ENCODE measurements at regions not wholly inside any gene's neighbourhood (a gene's known extent, or its start where the extent isn't known, plus 50 kb on each side); places are given as distances from the start of the nearest gene placed in this dataset.
"Not testable (repeated sequence)": the region's sequence is repeated elsewhere in the genome, so short reads cannot be mapped to it uniquely, and the experiment has no call there.

DNA sequence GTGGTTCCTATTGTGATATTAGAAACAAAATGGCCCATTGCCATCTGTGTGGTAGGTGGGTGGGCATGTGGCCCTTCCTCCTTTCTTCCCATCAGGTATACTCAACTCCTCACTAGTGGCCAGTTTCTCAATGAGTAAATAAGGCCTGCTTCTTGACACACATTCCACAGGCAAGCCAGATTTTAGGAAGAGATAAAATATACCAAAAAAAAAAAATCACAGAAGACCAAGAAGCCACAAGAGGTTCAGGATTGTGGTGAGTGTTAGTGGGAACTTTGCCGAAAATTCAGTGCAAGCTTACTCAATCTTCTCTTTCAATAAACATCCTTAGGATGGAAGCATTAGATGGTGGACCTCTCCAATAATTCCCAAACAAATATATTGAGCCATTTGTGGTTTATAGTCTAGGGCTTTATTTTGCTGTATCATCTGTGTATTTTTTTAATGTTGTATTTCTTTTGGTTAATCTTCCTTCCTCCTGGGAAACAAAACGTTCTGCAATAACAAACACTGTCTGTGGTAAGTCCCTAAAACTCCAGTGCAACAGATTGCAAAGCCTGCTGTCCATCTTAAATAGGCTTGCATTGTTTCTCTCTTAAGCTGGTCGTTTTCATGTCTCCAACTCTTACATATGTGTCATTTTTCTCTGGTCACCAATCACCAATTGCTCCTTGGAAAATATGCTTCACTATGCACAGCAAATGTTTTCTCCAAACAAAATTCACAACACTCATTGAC is 289.9 kb upstream of the KITLG start:
- DNase-seq: no peak

DNA sequence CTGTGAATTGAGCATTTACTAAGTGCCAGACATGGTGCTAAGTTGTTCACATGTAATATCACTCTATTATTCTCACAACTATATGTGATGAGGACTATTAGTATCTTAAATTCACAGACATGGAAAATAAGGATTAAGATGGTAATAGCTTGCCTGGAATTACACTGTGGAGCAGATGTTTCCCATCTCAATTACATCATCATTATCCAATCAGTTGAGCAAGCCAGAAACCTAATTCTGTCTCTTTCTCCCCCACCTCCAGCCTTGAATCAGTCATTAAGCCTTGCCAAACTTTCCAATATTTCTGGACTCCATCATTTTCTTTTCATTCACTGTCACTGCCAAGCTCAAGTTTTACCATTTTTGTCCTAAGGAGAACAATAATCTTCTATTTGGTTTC is 287.8 kb upstream of the KITLG start:
- no peak for DNase-seq

DNA sequence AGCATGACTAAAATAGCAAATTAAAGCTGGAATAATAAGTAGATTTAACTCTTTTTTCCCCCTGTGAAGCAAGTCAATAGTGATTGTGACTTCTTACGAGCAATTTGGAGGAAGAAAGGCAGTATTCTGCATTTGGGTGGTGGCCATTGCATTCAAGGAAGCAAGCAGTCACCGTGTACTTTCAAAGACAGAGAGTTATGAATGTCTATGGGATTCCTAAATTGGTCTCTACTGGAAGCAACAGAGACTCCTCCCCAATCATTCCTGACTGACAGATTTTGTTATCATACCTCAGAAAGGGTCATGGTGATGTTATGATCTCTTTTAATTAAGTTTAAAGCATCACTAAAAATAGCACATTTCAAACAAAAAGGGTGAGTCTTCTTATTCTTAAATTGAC is 287.2 kb upstream of the KITLG start:
- DNase-seq: no peak

DNA sequence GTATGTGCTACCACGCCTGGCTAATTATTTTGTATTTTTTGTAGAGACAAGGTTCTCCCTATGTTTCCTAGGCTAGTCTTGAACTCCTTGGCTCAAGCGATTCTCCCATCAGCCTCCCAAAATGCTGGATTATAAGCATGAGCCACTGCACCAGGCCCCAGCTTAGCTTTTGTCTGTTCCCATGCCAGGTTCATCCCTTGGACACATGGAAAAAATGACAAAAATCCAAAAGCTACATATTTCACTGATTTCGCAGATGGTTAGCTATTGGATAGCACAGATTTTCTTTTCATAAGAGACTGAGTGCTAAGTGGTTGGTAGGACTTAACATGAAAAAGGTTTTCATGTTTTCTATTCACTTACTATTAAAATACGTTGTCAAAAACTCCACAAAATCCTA is 286.6 kb upstream of the KITLG start:
- no peak for DNase-seq

DNA sequence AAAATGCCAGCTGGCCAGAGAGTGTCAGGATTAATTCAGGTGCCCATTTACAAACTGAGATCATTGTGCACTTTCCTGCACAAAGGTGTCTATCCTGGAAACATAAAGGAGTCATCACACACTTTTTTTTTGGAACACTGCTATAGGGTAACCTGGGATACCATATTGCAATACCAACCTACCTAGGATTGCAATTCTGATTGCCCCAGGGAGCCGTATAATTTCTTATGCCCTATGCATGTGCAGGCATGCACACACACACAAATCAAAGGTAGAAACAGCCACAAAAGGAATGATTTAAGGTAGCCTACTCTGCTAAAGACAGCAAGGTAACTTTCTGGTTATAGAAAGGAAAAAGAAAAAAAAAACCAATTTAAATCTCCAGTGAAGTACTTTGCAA is 285.3 kb upstream of the KITLG start:
- no peak for DNase-seq

DNA sequence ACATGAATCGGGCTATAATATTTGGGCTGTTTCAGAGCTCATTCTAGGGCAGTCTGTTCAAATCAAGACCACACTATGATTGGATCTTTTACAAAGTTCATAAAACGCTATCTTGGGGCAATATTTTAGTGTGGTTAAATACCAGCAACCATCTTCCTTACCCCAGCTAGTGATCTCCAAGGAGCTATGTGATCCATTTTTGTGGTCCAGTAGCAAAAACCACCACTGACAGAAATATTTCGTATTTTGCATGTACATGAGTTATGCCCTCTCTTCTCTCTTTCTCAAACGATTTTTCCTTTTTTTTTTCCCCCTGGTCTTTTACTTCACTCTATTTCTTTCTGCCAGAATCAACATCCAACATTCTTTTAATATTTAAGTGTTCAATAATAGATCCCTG is 280.6 kb upstream of the KITLG start:
- no peak for DNase-seq

DNA sequence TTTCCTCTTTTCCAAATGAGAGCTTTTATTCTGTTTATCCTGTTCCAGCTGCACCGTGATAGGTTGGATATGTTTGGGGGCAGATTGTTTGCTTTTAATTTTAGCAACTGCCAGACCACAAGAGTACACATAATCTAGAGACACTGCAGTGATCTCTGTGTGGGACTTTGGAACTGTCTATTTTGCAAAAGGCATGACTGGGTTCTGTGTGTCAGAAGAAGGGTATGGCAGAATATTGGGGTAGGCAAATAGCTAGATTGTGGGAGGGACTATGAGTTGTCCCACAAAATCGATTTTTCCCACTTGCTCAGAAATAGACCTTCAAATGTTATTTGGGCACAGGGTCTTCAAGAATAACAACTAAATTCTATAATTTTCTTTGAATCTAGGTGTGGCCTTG is 275.9 kb upstream of the KITLG start:
- no peak for DNase-seq

DNA sequence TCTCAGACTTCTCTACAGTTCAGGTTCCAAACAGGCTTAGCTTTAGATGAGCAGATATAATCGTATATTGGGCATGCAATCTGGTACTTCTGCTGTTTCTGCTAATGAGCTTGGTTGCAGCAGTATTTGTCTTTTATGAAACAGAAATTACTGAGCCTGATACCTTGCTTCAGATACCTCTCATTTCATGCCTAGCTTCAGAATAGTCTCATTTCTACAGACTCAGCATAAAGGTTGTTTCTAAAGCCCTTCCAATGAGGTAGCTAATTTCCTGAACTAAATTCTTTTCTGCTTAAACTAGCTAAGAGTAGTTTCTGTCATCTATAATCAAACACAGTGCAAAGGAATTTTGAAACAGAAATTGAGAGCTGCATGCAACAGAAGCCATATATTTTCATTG is 275.0 kb upstream of the KITLG start:
- no peak for DNase-seq

DNA sequence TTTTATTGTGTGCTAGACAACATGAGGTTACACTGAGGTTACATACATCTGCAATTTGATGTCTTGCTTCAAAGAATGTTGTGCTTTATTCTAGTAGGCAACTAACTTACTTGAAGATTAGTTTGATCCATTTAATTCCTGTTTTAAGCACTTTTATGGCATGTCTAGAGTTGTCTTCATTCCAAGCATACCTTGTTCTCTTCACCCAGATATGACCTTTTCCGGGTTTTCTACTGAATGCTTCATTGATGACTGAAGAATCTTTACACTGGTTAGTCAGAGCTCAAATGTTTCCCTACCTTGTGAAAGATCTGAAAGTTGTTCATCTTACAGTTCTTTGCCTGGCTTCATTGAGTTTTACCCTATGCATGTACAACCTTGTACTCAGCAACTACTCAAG is 274.0 kb upstream of the KITLG start:
- DNase-seq: no peak

DNA sequence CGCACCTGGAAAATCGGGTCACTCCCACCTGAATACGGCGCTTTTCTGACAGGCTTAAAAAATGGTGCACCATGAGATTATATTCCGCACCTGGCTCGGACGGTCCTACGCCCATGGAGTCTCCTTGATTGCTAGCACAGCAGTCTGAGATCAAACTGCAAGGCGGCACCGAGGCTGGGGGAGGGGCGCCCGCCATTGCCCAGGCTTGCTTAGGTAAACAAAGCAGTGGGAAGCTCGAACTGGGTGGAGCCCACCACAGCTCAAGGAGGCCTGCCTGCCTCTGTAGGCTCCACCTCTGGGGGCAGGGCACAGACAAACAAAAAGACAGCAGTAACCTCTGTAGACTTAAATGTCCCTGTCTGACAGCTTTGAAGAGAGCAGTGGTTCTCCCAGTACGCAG is 267.0 kb upstream of the KITLG start:
- DNase-seq: not testable (repeated sequence)

DNA sequence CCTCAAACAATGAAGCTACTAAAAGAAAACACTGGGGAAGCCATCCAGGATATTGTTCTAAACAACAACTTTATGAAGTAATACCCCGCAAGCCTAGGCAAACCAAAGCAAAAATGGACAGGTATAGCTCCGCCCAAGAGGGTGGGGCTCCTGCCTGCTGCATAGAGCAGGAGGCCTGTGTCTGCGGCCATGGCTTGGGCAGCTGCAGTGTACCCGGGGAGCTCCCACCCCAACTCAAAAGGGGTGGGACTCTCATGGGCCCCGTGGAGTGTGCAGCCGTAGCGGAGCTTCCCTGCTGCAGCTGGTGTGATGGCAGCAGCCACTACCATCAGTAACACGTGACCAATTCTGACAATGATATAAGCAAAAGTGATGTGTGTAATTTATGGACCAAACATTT is 264.2 kb upstream of the KITLG start:
- DNase-seq: no peak

DNA sequence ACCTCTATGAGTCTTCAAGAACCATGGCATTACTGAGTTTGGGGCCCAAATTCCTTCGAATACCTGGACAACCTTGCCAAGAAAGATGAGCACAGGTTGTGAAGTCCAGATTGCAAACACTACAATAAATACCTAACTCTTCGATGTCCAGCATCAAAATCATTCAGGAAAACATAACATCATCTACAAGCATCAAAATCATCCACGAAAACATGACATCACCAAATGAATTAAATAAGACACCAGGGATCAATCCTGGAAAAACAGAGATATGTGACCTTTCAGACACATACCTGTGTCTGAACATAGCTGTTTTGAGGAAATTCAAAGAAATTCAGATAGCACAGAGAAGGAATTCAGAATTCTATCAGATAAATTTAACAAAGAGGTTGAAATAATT is 262.0 kb upstream of the KITLG start:
- no peak for DNase-seq

DNA sequence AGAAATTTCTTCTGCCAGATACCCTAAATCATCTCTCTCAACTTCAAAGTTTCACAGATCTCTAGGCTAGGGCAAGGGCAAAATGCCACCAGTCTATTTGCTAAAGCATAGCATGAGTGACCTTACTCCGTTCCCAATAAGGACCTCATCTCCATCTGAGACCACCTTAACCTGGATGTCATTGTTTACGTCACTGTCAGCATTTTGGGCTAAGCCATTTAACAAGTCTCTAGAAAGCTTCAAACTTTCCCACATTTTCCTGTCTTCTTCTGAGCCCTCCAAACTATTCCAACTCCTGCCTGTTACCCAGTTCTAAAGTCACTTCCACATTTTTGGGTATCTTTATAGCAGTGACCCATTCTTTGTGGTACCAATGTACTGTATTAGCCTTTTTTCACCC is 259.2 kb upstream of the KITLG start:
- DNase-seq: no peak

DNA sequence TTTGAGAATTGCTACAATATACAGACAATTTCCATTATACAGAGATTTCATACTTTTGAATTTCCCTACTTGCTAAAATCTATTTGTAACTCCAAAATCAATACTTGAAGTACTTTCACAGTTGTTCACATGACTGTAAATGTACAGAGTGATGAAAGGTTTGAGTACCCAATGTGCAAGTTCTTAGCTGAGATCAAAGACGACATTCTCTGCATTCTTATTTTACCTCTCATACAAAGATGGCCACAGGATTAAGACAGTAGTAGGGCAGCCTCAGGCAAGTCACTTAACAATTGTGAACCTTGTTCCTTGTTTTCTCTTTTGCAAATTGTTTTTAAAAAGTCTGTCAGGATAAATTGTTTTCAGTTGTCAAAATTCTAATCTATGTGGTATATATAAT is 255.9 kb upstream of the KITLG start:
- no peak for DNase-seq

DNA sequence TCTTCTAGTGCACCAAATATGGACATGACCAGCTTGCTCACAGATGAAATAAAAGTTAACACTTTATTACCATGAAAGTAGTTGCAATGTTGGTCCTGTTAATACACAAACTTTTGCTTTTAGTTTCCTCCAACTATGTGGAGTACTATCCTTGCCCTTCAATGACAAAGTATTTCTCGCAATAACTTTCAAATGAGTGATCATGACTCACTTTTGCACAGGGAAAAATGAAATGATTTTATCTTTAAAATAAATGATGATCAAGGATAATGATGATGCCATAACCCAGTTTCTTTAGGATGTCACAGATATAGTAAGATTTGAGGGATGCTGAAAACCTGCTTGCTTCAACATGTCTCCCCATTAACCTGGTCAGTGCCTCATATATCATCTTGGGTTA is 254.0 kb upstream of the KITLG start:
- no peak for DNase-seq

DNA sequence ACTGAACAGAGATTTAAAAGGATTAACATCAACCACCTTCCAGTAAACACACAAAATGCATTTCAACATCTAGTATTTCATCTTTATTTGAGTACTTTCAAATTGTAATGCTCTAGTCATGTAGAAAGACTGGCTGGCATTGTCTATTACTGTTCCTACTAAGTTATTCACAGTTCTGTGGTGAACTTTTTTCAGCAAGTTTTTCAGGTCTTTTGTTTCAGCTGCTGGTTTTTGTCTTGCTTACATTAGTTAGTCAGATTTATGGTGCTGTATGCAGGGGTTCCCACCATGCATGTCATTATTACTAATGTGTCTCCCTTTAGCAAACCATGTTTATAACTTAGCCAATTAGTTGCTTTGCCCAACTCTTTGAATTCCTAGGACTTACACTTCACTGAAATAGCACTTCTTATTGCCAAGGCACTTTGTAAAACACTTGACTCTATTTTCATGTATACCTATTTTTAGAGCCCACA is 253.4 kb upstream of the KITLG start:
- DNase-seq: no peak

DNA sequence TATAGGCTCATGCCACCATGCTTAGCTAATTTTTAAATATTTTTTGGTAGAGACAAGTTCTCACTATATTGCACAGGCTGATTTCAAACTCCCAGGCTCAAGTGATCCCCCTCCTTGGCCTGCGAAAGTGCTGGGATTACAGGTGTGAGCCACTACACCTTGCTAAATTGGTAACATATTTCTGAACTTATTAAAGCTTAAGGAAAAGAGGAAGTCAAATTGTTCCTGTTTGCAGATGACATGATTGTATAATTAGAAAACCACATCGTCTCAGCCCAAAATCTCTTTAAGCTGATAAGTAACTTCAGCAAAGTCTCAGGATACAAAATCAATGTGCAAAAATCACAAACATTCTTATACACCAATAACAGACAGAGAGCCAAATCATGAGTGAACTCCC is 248.3 kb upstream of the KITLG start:
- DNase-seq: not testable (repeated sequence)

DNA sequence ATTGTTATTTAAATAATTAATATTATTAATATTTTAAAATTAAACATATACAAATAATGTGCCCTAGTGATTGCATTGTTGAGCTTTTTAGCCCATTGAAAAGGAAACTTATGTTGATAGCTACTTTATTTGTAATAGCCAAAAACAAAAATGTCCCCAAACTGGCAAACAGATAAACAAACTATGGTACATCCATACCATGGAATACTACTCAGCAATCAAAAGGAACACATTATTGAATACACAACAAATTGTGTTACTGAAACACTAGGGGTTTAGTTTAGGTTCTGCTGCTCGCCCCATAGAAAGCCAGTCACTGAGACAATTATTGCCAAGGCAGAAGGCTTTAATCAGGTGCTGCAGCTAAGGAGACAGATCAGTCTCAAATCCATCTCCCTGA is 239.7 kb upstream of the KITLG start:
- no peak for DNase-seq

DNA sequence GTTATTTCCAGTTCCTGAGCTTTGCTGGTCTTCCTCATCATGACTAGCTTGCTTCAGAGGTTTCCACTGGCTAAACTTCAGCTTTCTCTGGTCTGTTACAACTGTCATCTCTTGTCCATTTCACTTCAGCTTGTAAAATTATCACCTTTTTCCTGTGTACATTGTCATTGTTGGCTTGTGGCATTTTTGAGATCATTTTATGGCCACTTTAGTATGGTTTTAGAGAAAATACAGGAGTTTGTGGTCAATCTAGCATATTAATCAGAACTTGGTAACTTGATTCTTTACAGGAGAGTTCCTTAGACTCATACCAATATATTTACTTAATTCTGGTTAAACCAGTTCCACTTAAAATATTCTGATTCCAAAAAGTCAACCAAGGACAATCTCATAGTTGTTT is 235.9 kb upstream of the KITLG start:
- no peak for DNase-seq

DNA sequence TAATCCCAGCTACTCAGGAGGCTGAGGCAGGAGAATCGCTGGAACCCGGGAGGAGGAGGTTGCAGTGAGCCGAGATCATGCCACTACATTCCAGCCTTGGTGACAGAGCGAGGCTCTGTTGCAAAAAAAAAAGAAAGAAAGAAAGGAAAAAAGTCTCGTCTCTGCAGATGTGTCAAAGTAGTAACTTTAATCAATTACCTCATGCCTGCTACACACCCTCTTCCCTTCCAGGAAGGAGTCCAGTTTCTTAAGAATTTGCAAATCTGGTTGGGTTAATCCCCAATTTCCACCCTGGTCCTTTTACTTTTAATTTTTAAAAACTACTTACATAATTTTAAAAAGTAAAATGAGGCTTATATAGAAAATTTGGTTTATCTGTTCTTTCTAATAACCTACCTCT is 234.5 kb upstream of the KITLG start:
- no peak for DNase-seq

DNA sequence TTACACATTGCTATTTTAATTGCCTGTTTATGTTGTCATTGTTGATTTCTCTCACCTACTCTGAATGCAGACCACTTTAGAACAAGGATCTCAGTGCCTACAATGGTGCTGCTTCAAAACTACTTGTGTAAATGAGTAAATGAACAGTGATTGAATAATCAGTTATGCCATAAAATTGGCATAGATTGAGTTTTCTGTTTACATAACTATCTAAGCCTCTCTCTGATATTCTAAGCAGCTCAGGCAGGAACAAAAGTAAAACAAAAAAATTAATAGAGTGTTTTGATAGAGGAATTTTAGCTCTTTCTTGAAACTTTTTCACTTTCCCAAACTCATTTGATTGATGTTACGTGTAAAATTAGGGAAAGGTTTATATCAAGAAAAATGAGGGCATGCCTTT is 232.3 kb upstream of the KITLG start:
- DNase-seq: no peak

DNA sequence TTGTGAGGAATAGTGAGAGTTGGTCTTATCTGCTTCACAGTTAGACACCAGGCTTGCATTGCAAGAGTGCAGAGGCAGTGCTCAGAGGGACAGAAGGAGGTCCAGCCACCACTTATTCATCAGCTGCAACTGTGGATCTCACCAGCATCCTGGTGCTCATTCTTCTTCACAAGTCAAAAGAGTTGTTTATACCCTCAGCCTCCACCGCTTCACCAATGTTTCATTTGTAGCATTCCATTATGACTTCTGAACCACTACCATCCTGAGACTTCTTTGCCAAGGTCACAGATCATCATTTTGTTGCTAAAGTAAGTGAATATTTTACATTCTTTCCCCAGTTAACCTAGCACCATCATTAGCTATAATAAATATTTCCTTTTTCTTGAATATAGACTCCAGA is 230.5 kb upstream of the KITLG start:
- DNase-seq: no peak

DNA sequence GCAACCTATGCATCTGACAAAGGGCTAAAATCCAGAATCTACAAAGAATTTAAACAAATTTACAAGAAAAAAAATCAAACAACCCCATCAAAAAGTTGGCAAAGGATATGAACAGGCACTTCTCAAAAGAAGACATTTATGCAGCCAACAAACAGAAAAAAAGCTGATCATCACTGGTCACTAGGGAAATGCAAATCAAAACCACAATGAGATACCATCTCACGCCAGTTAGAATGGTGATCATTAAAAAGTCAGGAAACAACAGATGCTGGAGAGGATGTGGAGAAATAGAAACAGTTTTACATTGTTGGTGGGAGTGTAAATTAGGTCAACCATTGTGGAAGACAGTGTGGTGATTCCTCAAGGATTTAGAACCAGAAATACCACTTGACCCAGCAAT is 229.6 kb upstream of the KITLG start:
- DNase-seq: not testable (repeated sequence)

DNA sequence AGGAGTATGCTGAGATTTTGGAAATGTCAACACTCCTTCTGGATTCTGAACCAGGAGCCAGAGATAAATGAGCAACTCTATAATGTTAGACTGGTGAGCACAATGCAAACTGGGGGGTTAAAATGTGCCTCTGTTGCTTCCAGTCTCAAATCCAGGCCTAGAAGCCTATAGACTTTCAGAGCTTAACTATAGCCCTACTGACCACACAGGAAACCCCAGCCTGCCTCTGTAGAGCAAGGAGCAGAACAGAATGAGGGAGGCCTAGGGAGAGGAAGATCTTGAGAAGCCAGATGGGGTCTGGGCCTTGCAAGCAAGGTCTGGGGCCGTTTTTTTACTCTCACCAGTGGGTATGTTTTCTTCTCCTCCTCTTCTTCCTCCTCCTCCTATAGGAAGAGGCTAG is 225.4 kb upstream of the KITLG start:
- no peak for DNase-seq

DNA sequence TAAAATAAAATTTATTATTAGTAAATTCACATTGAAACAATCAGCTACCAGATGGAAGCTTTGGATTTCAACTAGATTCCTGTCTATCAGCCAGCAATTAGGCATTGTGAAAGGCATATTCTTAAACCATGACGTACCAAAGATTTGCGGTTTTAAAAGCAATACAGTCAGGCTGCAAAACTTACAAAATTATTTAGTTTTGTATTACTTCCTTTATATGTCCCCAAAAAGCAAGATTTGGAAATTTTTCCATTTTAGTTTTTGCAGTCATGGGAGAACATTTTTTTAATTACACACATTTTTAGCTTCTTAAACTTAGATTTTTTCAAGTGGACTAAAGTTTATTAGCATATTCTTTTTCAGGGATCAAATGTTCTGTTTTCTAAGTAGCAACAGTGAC is 225.0 kb upstream of the KITLG start:
- DNase-seq: no peak
